Upper lobe of left lung (tissue), 4 donors: ENCODE measurements at regions not wholly inside any gene's neighbourhood (a gene's known extent, or its start where the extent isn't known, plus 50 kb on each side); places are given as distances from the start of the nearest gene placed in this dataset.

Source experiments
- POLR2AphosphoS5 ChIP-seq, 2 donors: sonication (generic); formaldehyde crosslinking; IDR thresholded peaks; one replicate each; pipeline ENCODE4 v1.5.1; 2017; ENCODE audit warnings: antibody characterized with exemption in 2 of 2
- TF ChIP-seq, protein P1 (sequence below), 6 experiments: fragments of 450-650 bp in 4 of 6; fragments of 200-600 bp in 2 of 6; sonication (generic) in 2 of 6; IDR thresholded peaks; one replicate each; pipeline ENCODE4 v1.5.1; 2016 to 2019; ENCODE audit warnings: antibody characterized with exemption in 6 of 6

DNA sequence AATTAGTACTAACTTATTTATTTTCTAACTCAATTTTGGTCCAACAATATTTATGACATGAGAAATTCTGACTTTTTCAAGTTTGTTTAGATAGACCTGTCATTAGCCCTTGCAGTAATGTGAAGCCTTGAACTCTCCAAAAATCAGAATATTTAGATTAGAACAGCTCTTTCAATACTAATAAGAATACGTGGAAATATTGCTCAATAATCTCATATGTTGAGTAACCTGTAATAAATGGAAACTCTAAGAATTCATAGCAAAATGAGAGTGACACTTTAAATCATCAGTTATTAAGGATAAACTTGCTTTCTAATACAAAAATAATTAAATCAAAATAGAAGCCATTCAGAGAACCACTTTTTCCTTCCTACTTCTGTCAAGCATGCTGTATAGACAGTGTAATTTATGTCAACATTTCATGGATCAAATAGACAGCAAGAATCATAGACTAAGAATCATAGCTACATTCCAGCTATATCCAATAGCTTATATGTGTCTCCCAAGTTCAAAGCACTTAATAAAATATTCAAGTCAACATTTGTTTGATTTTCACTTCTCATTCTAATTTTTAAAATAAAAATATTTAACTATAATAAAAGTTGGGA is 710.3 kb upstream of the SOX11 start:
- TF ChIP-seq POLR2AphosphoS5 (IDR thresholded peaks at IDR 0.05) = no peak
- TF ChIP-seq, protein P1, sequence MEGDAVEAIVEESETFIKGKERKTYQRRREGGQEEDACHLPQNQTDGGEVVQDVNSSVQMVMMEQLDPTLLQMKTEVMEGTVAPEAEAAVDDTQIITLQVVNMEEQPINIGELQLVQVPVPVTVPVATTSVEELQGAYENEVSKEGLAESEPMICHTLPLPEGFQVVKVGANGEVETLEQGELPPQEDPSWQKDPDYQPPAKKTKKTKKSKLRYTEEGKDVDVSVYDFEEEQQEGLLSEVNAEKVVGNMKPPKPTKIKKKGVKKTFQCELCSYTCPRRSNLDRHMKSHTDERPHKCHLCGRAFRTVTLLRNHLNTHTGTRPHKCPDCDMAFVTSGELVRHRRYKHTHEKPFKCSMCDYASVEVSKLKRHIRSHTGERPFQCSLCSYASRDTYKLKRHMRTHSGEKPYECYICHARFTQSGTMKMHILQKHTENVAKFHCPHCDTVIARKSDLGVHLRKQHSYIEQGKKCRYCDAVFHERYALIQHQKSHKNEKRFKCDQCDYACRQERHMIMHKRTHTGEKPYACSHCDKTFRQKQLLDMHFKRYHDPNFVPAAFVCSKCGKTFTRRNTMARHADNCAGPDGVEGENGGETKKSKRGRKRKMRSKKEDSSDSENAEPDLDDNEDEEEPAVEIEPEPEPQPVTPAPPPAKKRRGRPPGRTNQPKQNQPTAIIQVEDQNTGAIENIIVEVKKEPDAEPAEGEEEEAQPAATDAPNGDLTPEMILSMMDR (IDR thresholded peaks at IDR 0.05) = no peak
